Skeletal muscle tissue (tissue), 3 donors: ENCODE measurements at regions not wholly inside any gene's neighbourhood (a gene's known extent, or its start where the extent isn't known, plus 50 kb on each side); places are given as distances from the start of the nearest gene placed in this dataset.

ENCODE experiments used
- H3K27ac ChIP-seq: one replicate; pipeline ENCODE4 v1.7.0; 2013; ENCODE audit warnings: mild to moderate bottlenecking, low read depth, low read length, inconsistent platforms
- H3K27me3 ChIP-seq, 3 donors: one replicate each; pipeline ENCODE4 v1.7.0; 2013; ENCODE audit warnings: low read length in 3 of 3; ENCODE audit not compliant: control insufficient read depth in 3 of 3, insufficient read depth in 3 of 3
- H3K36me3 ChIP-seq, 3 donors: one replicate each; pipeline ENCODE4 v1.7.0; 2013; ENCODE audit warnings: low read length in 3 of 3; ENCODE audit not compliant: control insufficient read depth in 3 of 3, insufficient read depth in 3 of 3
- H3K4me1 ChIP-seq, 3 donors: one replicate each; pipeline ENCODE4 v1.7.0; 2013; ENCODE audit warnings: low read length in 3 of 3, mild to moderate bottlenecking in 3 of 3; ENCODE audit not compliant: control insufficient read depth in 3 of 3, insufficient read depth in 3 of 3
- H3K4me3 ChIP-seq, 3 donors: one replicate each; pipeline ENCODE4 v1.7.0; 2013; ENCODE audit warnings: low read length in 3 of 3
- H3K9ac ChIP-seq, 3 donors: one replicate each; pipeline ENCODE4 v1.7.0; 2013; ENCODE audit warnings: low read length in 3 of 3, mild to moderate bottlenecking in 3 of 3, moderate library complexity in 2 of 3, low read depth in 1 of 3
- H3K9me3 ChIP-seq, 3 donors: one replicate each; pipeline ENCODE4 v1.7.0; 2013; ENCODE audit warnings: low read length in 3 of 3; ENCODE audit not compliant: control insufficient read depth in 3 of 3
- donor health status: Osteomylitis.

DNA sequence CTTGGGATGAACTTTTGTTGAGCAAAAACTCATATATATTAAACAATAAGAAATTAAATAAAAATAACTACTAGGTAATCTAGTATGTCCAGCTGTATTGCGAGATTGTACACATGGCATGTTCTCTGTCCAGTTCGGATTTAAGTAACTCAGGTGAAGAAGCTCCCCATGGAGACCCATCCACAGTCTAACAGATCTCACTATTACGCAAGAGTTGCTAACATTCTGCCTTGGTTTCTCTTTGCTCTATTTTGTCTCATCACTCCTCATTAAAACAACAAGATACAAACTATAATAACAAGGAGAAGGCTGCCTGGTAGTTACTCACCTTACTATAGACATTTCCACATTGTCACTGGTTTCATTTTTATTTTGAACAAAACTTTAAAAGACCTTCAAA is 1372.3 kb upstream of the CELF2 start:
- Histone ChIP-seq H3K9me3 (no peaks in the 10 kb centered on the region), H3K4me3 (no peak overlapping the region), H3K27me3 (no peaks in the 10 kb centered on the region), H3K9ac (no peak overlapping the region), H3K36me3 (no peaks in the 10 kb centered on the region), H3K4me1 (no peaks in the 10 kb centered on the region), H3K27ac (no peak overlapping the region)

DNA sequence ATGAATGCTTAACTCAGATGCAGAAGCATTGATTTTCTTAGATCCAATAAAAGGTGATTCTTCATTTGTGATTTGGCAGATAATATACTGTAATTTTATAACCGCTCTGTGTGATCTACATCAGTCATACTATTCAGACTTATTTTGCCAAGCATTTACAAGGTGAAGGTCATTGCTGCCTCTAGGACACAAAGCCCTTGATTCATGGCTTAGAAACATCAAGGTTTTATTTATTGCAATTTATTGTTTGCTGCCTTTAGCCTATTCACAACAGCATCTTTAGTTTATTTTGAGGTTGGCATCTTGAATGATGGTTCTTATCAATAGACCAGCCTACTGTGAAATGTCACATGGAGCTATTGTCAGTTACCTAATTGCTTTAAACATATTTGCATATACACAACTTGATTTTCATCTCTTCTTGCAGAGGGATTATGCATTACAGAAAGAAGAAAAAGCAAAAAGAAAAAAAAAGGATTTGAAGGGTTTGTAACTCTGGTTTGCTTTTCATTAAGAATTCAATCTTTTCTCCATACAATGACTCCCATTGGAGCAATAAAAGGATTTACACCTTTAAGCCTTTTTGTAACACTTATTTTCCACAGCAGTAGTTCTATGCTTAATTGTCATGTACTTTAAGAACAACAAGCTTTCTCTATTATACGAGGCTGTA is 1371.6 kb upstream of the CELF2 start:
- Histone ChIP-seq H3K27ac (no peak overlapping the region), H3K27me3 (no peaks in the 10 kb centered on the region), H3K36me3 (no peaks in the 10 kb centered on the region), H3K4me3 (no peak overlapping the region), H3K9ac (no peak overlapping the region), H3K9me3 (no peaks in the 10 kb centered on the region), H3K4me1 (no peaks in the 10 kb centered on the region)

DNA sequence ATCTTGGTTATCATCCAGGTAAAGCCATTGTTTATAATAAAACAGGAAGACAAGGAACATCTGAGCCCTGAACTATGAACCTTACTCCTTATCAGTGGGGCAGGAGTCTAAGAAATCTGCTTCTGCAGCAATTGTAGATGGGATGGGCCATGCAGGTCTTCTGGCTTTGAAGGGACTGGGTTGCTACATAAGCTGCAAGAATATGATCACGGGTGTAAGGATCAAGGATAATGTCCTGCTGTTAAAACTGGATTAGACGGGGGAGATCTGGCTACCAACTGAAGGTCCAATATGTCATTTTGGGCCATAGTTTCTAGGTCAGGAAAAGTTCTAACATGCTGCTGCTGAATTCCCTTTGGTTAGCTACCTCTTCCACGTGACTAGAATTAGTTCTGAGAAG is 1363.4 kb upstream of the CELF2 start:
- H3K27ac ChIP-seq = no peak overlapping the region
- H3K4me3 ChIP-seq = no peak overlapping the region
- no peaks in the 10 kb centered on the region for H3K36me3 ChIP-seq
- no peak overlapping the region for H3K9ac ChIP-seq
- H3K4me1 ChIP-seq = no peaks in the 10 kb centered on the region
- H3K9me3 ChIP-seq = no peaks in the 10 kb centered on the region
- no peaks in the 10 kb centered on the region for H3K27me3 ChIP-seq

DNA sequence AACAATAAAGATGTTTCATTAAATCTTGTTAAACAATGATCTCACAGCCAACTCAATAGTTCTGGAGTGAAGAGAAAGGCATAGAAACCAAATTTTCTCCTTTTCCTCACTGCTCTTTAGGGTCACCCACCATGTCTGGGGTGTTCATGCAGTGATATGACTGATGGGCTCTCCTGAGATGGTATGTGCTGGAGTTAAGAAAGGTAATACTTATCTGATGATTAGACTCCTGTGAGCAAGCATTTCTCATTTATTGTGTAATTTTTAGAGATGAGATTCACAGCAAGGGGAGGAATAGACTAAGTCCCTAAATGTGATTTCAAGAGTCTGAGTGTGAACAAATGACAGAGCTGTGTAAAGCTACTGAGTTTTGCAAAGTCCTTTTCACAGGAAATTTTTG is 1361.3 kb upstream of the CELF2 start:
- Histone ChIP-seq H3K4me3 (no peak overlapping the region), H3K9ac (no peak overlapping the region), H3K9me3 (no peaks in the 10 kb centered on the region), H3K27ac (no peak overlapping the region), H3K36me3 (no peaks in the 10 kb centered on the region), H3K27me3 (no peaks in the 10 kb centered on the region), H3K4me1 (no peaks in the 10 kb centered on the region)

DNA sequence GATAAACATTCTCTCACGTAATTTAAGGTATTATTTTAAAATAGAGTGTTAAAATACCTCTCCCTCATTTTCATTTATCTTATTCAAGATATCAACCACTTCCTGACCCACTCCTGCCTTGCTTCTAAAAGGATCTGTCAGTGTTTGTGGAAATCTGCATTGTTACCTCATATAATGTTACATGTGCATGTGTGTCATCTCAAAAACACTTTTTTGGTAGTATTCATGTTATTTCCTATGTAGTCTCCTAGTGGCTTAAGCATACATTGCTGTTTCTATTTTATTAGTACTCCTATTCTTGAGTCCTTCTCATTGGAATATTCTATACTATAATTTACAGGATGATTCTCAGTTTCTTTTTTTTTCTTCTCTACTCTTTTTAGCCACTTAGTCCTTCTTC is 1360.7 kb upstream of the CELF2 start:
- Histone ChIP-seq H3K27ac (no peak overlapping the region), H3K9me3 (no peaks in the 10 kb centered on the region), H3K9ac (no peak overlapping the region), H3K27me3 (no peaks in the 10 kb centered on the region), H3K36me3 (no peaks in the 10 kb centered on the region), H3K4me1 (no peaks in the 10 kb centered on the region), H3K4me3 (no peak overlapping the region)

DNA sequence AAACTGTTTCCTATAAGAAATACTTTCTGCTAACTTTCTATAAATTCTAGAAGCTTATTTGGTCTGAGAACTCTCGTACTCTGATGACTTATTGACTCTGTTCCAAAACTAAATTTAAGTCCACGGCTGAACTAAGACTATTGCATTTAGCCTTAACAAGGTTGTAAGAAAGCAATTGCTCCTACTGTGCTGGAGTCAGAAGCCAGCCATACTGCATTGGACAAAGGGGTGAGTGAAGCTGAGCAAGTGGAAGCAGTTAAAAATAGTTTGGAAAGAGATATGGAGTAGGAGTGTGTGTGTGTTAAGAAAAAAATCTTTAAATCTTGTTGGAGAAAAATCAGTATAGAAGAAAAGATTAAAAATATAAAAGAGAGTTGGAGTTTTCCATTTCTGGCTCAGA is 1360.1 kb upstream of the CELF2 start:
- Histone ChIP-seq H3K27ac (no peak overlapping the region), H3K4me3 (no peak overlapping the region), H3K9ac (no peak overlapping the region), H3K9me3 (no peaks in the 10 kb centered on the region), H3K27me3 (no peaks in the 10 kb centered on the region), H3K4me1 (no peaks in the 10 kb centered on the region), H3K36me3 (no peaks in the 10 kb centered on the region)

DNA sequence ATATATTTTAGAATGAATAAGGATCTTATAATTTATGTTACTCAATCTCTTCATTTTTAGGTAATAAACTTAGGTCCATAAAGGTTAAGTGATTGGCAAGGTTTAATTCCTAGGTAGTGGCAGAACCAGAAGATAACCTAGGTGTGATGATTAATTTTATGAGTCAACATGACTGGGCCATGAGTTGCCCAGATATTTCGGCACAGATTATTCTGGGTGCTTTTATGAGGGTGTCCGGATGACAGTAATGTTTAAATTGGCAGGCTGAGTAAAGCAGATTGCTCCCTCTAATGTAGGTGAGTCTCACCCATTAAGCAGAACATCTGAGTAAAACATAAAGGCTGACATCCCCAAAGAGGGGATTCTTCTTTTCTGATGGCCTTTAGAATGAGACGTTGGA is 1349.3 kb upstream of the CELF2 start:
- no peaks in the 10 kb centered on the region for H3K36me3 ChIP-seq
- H3K9me3 ChIP-seq = no peaks in the 10 kb centered on the region
- no peaks in the 10 kb centered on the region for H3K27me3 ChIP-seq
- H3K9ac ChIP-seq = no peak overlapping the region
- no peaks in the 10 kb centered on the region for H3K4me1 ChIP-seq
- H3K4me3 ChIP-seq = no peak overlapping the region
- H3K27ac ChIP-seq = no peak overlapping the region

DNA sequence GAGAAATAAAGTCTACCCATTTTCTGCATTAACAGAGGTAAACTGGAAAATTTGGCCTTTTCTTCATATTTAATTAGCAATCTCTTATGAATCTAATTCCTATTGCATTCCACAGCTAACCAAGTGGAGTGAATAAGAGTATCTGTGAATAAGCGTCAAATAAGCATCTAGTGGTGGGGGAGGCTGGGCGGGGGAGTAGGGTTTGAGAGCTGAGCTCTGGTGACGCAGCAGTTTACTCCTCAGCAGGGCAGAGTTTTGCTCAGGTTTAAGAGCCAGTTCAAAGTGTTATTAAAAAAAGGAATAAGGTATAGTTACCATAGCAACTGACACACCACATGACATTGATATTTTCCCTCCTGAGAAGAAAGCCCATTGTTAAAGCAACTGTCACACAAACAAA is 1346.8 kb upstream of the CELF2 start:
- Histone ChIP-seq H3K27ac (no peak overlapping the region), H3K4me1 (no peaks in the 10 kb centered on the region), H3K4me3 (no peak overlapping the region), H3K9ac (no peak overlapping the region), H3K9me3 (no peaks in the 10 kb centered on the region), H3K27me3 (no peaks in the 10 kb centered on the region), H3K36me3 (no peaks in the 10 kb centered on the region)

DNA sequence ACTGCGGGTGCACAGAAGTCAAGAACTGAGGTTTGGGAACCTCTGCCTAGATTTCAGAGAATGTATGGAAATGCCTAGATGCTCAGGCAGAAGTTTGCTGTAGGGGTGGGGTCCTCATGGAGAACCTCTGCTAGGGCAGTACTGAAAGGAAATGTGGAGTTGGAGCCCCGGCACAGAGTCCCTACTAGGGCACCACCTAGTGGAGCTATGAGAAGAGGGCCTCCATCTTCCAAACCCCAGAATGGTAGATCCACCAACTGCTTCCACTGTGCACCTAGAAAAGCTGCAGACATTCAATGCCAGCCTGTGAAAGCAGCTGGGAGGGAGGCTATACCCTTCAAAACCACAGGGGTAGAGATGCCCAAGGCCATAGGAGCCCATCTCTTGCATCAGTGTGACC is 1336.0 kb upstream of the CELF2 start:
- H3K9me3 ChIP-seq = no peaks in the 10 kb centered on the region
- no peak overlapping the region for H3K27ac ChIP-seq
- no peaks in the 10 kb centered on the region for H3K36me3 ChIP-seq
- H3K27me3 ChIP-seq = no peaks in the 10 kb centered on the region
- H3K4me1 ChIP-seq = no peaks in the 10 kb centered on the region
- H3K9ac ChIP-seq = no peak overlapping the region
- no peak overlapping the region for H3K4me3 ChIP-seq

DNA sequence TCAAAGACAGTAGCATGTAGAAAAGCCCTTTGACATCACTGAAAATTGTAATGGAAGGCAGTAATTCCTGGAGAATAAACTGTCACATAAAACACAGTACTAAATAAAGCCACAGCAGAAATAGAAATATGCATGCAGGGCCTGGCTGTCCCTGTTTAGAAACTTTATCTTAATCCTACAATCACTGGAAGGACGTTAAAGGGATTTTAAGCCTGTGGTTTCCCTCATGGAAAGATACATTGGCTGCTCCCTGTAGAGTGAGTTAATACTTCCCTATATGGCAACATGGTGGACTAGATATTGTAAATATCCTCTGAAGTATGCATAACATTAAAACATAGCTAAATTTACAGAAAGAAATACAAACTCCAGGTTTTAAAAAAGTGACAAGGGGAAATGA is 1334.9 kb upstream of the CELF2 start:
- Histone ChIP-seq H3K9me3 (no peaks in the 10 kb centered on the region), H3K27me3 (no peaks in the 10 kb centered on the region), H3K36me3 (no peaks in the 10 kb centered on the region), H3K9ac (no peak overlapping the region), H3K4me3 (no peak overlapping the region), H3K4me1 (no peaks in the 10 kb centered on the region), H3K27ac (no peak overlapping the region)

DNA sequence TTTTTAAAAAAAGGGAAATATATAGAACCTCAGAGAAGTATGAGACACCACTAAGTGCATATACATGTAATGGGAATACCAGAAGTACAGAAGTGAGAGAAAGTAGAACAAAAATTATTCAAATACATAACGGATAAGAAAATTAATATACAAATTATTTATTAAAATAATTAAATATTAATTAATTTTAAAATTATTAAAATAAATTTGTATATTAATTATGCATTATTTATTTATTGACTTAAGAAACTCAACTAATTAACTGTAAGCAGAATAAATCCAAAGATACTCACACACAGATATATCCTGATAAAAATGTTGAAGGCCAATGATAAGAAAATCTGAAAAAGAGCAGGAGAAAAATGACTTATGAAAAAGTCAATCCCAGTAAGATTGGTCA is 1333.5 kb upstream of the CELF2 start:
- Histone ChIP-seq H3K9me3 (no peaks in the 10 kb centered on the region), H3K4me1 (no peaks in the 10 kb centered on the region), H3K27ac (no peak overlapping the region), H3K36me3 (no peaks in the 10 kb centered on the region), H3K9ac (no peak overlapping the region), H3K4me3 (no peak overlapping the region), H3K27me3 (no peaks in the 10 kb centered on the region)
